OCI-LY3 (cell line): ENCODE measurements at regions not wholly inside any gene's neighbourhood (a gene's known extent, or its start where the extent isn't known, plus 50 kb on each side); places are given as distances from the start of the nearest gene placed in this dataset.

ENCODE experiments used
- H2AFZ ChIP-seq: fragments of 200-600, 300-600 bp; shearing (Covaris generic); 2 replicates; pipeline ENCODE4 v1.6.0; 2014; ENCODE audit warnings: antibody characterized with exemption, low read depth, low read length
- H3K27ac ChIP-seq: fragments of 200-600, 300-600 bp; sonication (generic); 2 replicates; pipeline ENCODE4 v1.5.1; 2014; ENCODE audit warnings: mild to moderate bottlenecking, low read length, moderate library complexity, mixed read lengths
- H3K27me3 ChIP-seq: fragments of 200-600, 300-600 bp; sonication (generic); 2 replicates; pipeline ENCODE4 v1.6.1; 2014; ENCODE audit warnings: low read depth, low read length, mixed read lengths
- H3K36me3 ChIP-seq: fragments of 200-600, 300-600 bp; sonication (generic); replicated peaks from 2 replicates; pipeline ENCODE3; 2014; ENCODE audit warnings: low read depth, low read length, mixed read lengths
- H3K4me1 ChIP-seq: fragments of 300-600, 200-600 bp; sonication (generic); 2 replicates; pipeline ENCODE4 v1.6.1; 2014; ENCODE audit warnings: low read length, mixed read lengths
- H3K4me2 ChIP-seq: fragments of 200-600, 300-600 bp; sonication (generic); 2 replicates; pipeline ENCODE4 v1.6.1; 2014; ENCODE audit warnings: low read length, mixed read lengths
- H3K4me3 ChIP-seq: fragments of 300-600, 200-600 bp; sonication (generic); 2 replicates; pipeline ENCODE4 v1.5.1; 2014; ENCODE audit warnings: antibody characterized with exemption, mild to moderate bottlenecking, low read length, moderate library complexity
- H3K79me2 ChIP-seq: fragments of 300-600, 200-600 bp; shearing (Covaris generic); 2 replicates; pipeline ENCODE4 v1.6.1; 2014; ENCODE audit warnings: mild to moderate bottlenecking, low read length, mixed read lengths
- H3K9ac ChIP-seq: fragments of 300-600, 200-600 bp; shearing (Covaris generic); 2 replicates; pipeline ENCODE4 v1.6.0; 2014; ENCODE audit warnings: mild to moderate bottlenecking, low read length, moderate library complexity
- H3K9me3 ChIP-seq: fragments of 200-600, 300-600 bp; shearing (Covaris generic); 2 replicates; pipeline ENCODE4 v1.6.1; 2014; ENCODE audit warnings: low read length, mixed read lengths; ENCODE audit not compliant: insufficient read depth
- H4K20me1 ChIP-seq: fragments of 200-600, 300-600 bp; sonication (generic); 2 replicates; pipeline ENCODE4 v1.6.1; 2016; ENCODE audit warnings: low read length, mixed read lengths; ENCODE audit not compliant: insufficient read depth
- CTCF ChIP-seq: fragments of 200-600, 300-600 bp; sonication (generic); IDR thresholded peaks from 2 replicates; pipeline ENCODE4 v1.5.1; 2014; ENCODE audit warnings: antibody characterized with exemption, low read length, low read depth
- EZH2phosphoT487 ChIP-seq: fragments of 200-600 bp; shearing (Covaris generic); IDR thresholded peaks from 2 replicates; pipeline ENCODE4 v1.6.1; 2018; ENCODE audit warnings: antibody characterized with exemption, mixed run types, low read depth

GRCh38 chr6:167667204-167668018 is 159.3 kb upstream of the AFDN start:
- H3K27me3 ChIP-seq = no peaks in the 10 kb centered on the region
- H2AFZ ChIP-seq = no peak overlapping the region
- H4K20me1 ChIP-seq = no peaks in the 10 kb centered on the region
- no peaks in the 10 kb centered on the region for H3K4me1 ChIP-seq
- no peak overlapping the region for H3K4me3 ChIP-seq
- no peak overlapping the region for H3K9ac ChIP-seq
- no peaks in the 10 kb centered on the region for H3K79me2 ChIP-seq
- no peak overlapping the region for H3K4me2 ChIP-seq
- TF ChIP-seq EZH2phosphoT487 = no peak
- no peak for TF ChIP-seq CTCF
- H3K9me3 ChIP-seq = no peaks in the 10 kb centered on the region
- no peaks in the 10 kb centered on the region for H3K36me3 ChIP-seq
- no peak overlapping the region for H3K27ac ChIP-seq

GRCh38 chr6:167668019-167668753 is 158.5 kb upstream of the AFDN start:
- Histone ChIP-seq H3K9ac (no peak overlapping the region), H3K27me3 (no peaks in the 10 kb centered on the region), H3K9me3 (no peaks in the 10 kb centered on the region), H4K20me1 (no peaks in the 10 kb centered on the region), H3K27ac (no peak overlapping the region), H3K4me2 (no peak overlapping the region), H3K4me1 (no peaks in the 10 kb centered on the region), H3K79me2 (no peaks in the 10 kb centered on the region), H3K36me3 (no peaks in the 10 kb centered on the region), H3K4me3 (no peak overlapping the region), H2AFZ (no peak overlapping the region)
- no peak for TF ChIP-seq CTCF
- no peak for TF ChIP-seq EZH2phosphoT487

- TF ChIP-seq EZH2phosphoT487 = no peak
- TF ChIP-seq CTCF = no peak
- Histone ChIP-seq H3K36me3 (no peaks in the 10 kb centered on the region), H4K20me1 (no peaks in the 10 kb centered on the region), H3K4me1 (no peaks in the 10 kb centered on the region), H3K9ac (no peak overlapping the region), H2AFZ (no peak overlapping the region), H3K4me2 (no peak overlapping the region), H3K4me3 (no peak overlapping the region), H3K27ac (no peak overlapping the region), H3K9me3 (no peaks in the 10 kb centered on the region), H3K27me3 (no peaks in the 10 kb centered on the region), H3K79me2 (no peaks in the 10 kb centered on the region)
Observed at GRCh38 chr6:167668754-167669552, 157.8 kb upstream of the AFDN start.

GRCh38 chr6:167669553-167669849 is 157.2 kb upstream of the AFDN start:
- H3K79me2 ChIP-seq = no peaks in the 10 kb centered on the region
- H3K9ac ChIP-seq = no peak overlapping the region
- H3K4me2 ChIP-seq = no peak overlapping the region
- no peaks in the 10 kb centered on the region for H3K36me3 ChIP-seq
- TF ChIP-seq CTCF = no peak
- TF ChIP-seq EZH2phosphoT487 = no peak
- H4K20me1 ChIP-seq = no peaks in the 10 kb centered on the region
- no peaks in the 10 kb centered on the region for H3K4me1 ChIP-seq
- H3K27ac ChIP-seq = no peak overlapping the region
- no peaks in the 10 kb centered on the region for H3K27me3 ChIP-seq
- H3K9me3 ChIP-seq = no peaks in the 10 kb centered on the region
- no peak overlapping the region for H3K4me3 ChIP-seq
- no peak overlapping the region for H2AFZ ChIP-seq
